Astrocyte of the cerebellum (primary cell): ENCODE measurements at regions not wholly inside any gene's neighbourhood (a gene's known extent, or its start where the extent isn't known, plus 50 kb on each side); places are given as distances from the start of the nearest gene placed in this dataset.

Source experiments
- DNase-seq: peaks from one replicate; pipeline ENCODE4 v3.0.0-alpha.2; 2011; ENCODE audit warnings: low read depth
- H3K4me3 ChIP-seq: 2 replicates; pipeline ENCODE4 v1.5.1; 2011; ENCODE audit warnings: mild to moderate bottlenecking, low read depth, low read length, moderate library complexity
- in situ Hi-C: cut with HindIII; loops from 2 replicates; pipeline ENCODE4 v1.10.0; 2017; ENCODE audit warnings: low sequenced_read_pairs
- TF ChIP-seq, protein P1 (sequence below): IDR thresholded peaks from 2 replicates; pipeline ENCODE4 v1.5.1; 2012; ENCODE audit warnings: low read length, low read depth, moderate library complexity, mild to moderate bottlenecking; ENCODE audit errors: missing control alignments

GRCh38 chr11:70585236-70585545 lies 186.9 kb downstream of the CTTN start:
- H3K4me3 ChIP-seq: no peak overlapping the region
- in situ Hi-C loops: no loop called here
- TF ChIP-seq, protein P1, sequence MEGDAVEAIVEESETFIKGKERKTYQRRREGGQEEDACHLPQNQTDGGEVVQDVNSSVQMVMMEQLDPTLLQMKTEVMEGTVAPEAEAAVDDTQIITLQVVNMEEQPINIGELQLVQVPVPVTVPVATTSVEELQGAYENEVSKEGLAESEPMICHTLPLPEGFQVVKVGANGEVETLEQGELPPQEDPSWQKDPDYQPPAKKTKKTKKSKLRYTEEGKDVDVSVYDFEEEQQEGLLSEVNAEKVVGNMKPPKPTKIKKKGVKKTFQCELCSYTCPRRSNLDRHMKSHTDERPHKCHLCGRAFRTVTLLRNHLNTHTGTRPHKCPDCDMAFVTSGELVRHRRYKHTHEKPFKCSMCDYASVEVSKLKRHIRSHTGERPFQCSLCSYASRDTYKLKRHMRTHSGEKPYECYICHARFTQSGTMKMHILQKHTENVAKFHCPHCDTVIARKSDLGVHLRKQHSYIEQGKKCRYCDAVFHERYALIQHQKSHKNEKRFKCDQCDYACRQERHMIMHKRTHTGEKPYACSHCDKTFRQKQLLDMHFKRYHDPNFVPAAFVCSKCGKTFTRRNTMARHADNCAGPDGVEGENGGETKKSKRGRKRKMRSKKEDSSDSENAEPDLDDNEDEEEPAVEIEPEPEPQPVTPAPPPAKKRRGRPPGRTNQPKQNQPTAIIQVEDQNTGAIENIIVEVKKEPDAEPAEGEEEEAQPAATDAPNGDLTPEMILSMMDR: no peak
- no peak for DNase-seq

DNA sequence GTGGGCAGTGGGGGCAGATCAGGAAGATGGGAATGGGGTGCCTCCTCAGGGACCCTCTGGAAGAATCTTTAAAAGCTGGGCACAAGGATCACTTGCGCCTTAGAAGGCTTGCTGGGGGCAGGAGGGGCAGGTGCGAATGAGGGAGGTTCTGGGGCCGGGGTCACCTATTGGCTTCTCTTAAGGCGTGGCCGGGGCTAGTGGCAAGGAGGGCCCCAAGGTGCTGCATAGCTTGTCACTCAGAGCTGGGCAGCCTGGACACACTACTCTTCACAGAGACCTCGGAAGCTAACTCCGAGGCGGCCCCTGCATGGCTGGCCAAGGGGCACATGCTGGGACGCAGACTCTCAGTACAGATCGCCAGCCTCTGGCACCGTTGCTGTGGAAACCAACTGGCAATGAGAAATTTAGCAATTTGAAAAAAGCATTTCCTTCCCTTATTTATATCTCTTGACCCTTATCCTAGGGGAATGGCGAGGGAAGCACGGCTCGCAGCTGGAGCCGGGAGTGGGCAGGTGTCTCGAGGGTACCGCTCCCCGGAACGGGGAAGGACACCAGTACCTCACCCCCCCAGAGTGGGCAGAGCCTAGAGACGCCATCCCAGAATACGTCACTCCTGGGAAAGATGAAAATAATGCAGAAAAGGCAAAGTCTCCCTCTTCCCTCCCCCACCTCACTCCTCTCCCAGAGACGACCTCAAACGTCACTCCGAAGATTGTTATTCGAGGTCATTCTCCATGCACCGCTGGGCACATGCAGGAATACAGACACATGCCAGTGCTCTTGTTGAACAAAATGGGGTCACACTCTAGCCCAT lies 188.1 kb downstream of the CTTN start:
- TF ChIP-seq, protein P1: no peak
- no peak for DNase-seq
- no peak overlapping the region for H3K4me3 ChIP-seq
- in situ Hi-C loops: no loop called here

- TF ChIP-seq, protein P1: no peak
- no peak for DNase-seq
- in situ Hi-C loops: no loop called here
- no peak overlapping the region for H3K4me3 ChIP-seq
Observed at GRCh38 chr11:70587075-70587389, 188.7 kb downstream of the CTTN start.

- in situ Hi-C loops: no loop called here
- no peak overlapping the region for H3K4me3 ChIP-seq
- TF ChIP-seq, protein P1: no peak
- DNase-seq: no peak
Observed at GRCh38 chr11:70590356-70590991, 192.1 kb downstream of the CTTN start.

DNA sequence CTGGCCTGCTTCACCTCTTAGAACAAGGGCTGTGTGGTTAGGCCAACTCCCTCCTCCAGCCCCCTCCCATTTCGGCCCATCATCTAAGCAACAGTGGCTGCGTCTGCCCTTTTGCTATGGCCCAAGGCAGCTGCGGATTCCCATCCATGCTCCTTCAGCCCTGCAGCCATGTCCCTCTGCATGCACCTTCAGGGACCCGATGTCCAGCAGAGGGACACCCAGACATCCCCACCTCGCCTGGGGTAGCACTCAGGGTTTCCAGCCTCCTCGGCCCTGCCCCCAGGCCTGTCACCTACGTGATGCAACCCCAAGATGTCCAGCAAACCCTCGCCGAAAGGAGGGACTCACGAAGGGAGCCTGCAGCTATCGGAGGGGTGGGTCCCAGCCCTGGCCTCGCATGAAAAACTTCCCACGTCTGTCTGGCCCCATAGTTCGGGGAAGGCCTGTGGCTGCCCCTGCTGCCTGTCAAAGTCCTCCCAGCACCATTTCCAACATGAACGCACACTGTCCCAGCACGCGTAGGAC lies 194.4 kb downstream of the CTTN start:
- no peak overlapping the region for H3K4me3 ChIP-seq
- no peak for DNase-seq
- TF ChIP-seq, protein P1: no peak
- in situ Hi-C loops: no loop called here

- H3K4me3 ChIP-seq: no peak overlapping the region
- no peak for DNase-seq
- in situ Hi-C loops: no loop called here
- TF ChIP-seq, protein P1: no peak
Observed at GRCh38 chr11:70593446-70593983, 195.2 kb downstream of the CTTN start.
